IgD-negative memory B cell (primary cell): ENCODE measurements at regions not wholly inside any gene's neighbourhood (a gene's known extent, or its start where the extent isn't known, plus 50 kb on each side); places are given as distances from the start of the nearest gene placed in this dataset.
"Not testable (repeated sequence)": the region's sequence is repeated elsewhere in the genome, so short reads cannot be mapped to it uniquely, and the experiment has no call there.

Experiments
- H3K27ac Mint-ChIP-seq, 3 donors: one replicate each; pipeline ENCODE4 v1.8.0; 2020 to 2022; ENCODE audit warnings: mild to moderate bottlenecking in 3 of 3, mixed read lengths in 3 of 3, moderate library complexity in 1 of 3
- H3K27me3 Mint-ChIP-seq: one replicate; pipeline ENCODE4 v1.8.0; 2021; ENCODE audit warnings: mixed read lengths
- H3K36me3 Mint-ChIP-seq: one replicate; pipeline ENCODE4 v1.8.0; 2020; ENCODE audit warnings: mild to moderate bottlenecking, mixed read lengths
- H3K4me1 Mint-ChIP-seq, 3 donors: one replicate each; pipeline ENCODE4 v1.8.0; 2020 to 2022; ENCODE audit warnings: mixed read lengths in 3 of 3, mild to moderate bottlenecking in 1 of 3
- H3K4me3 Mint-ChIP-seq, 4 donors: one replicate each; pipeline ENCODE4 v1.8.0; 2020 to 2022; ENCODE audit warnings: mild to moderate bottlenecking in 4 of 4, mixed read lengths in 4 of 4, moderate library complexity in 3 of 4
- H3K9me3 Mint-ChIP-seq, 3 donors: one replicate each; pipeline ENCODE4 v1.8.0; 2020 to 2021; ENCODE audit warnings: mixed read lengths in 3 of 3, mild to moderate bottlenecking in 1 of 3

GRCh38 chr1:30010506-30011106, 712.8 kb downstream of the MATN1 start:
- Mint-ChIP-seq H3K9me3 (no peaks in the 10 kb centered on the region), H3K4me3 (peak overlapping the region in 1 of 4 donors; percentile 60), H3K27me3 (peaks cover 2% of the 10 kb centered on the region), H3K27ac (no peak overlapping the region), H3K4me1 (peaks cover 0 to 3% (median 0%) of the 10 kb centered on the region in 3 donors), H3K36me3 (no peaks in the 10 kb centered on the region)

GRCh38 chr1:30009720-30010119, 713.7 kb downstream of the MATN1 start:
- Mint-ChIP-seq H3K4me1 (peaks cover 0 to 3% (median 0%) of the 10 kb centered on the region in 3 donors), H3K27ac (no peak overlapping the region), H3K9me3 (no peaks in the 10 kb centered on the region), H3K4me3 (no peak overlapping the region), H3K27me3 (peaks cover 2% of the 10 kb centered on the region), H3K36me3 (no peaks in the 10 kb centered on the region)

- H3K4me3 Mint-ChIP-seq: no peak overlapping the region
- H3K4me1 Mint-ChIP-seq: peaks cover 0 to 3% (median 0%) of the 10 kb centered on the region in 3 donors
- H3K27me3 Mint-ChIP-seq: peaks cover 2% of the 10 kb centered on the region
- no peaks in the 10 kb centered on the region for H3K36me3 Mint-ChIP-seq
- no peaks in the 10 kb centered on the region for H3K9me3 Mint-ChIP-seq
- no peak overlapping the region for H3K27ac Mint-ChIP-seq
Measured at GRCh38 chr1:30008998-30009657, 714.3 kb downstream of the MATN1 start.

GRCh38 chr1:30008372-30008997, 714.9 kb downstream of the MATN1 start:
- peaks cover 0 to 3% (median 0%) of the 10 kb centered on the region in 3 donors for H3K4me1 Mint-ChIP-seq
- H3K4me3 Mint-ChIP-seq: no peak overlapping the region
- H3K27ac Mint-ChIP-seq: no peak overlapping the region
- peaks cover 1% of the 10 kb centered on the region for H3K36me3 Mint-ChIP-seq
- H3K27me3 Mint-ChIP-seq: peaks cover 2% of the 10 kb centered on the region
- H3K9me3 Mint-ChIP-seq: no peaks in the 10 kb centered on the region

GRCh38 chr1:30005972-30006619, 717.3 kb downstream of the MATN1 start:
- Mint-ChIP-seq H3K27ac (no peak overlapping the region), H3K27me3 (no peaks in the 10 kb centered on the region), H3K36me3 (peaks cover 1% of the 10 kb centered on the region), H3K4me3 (no peak overlapping the region), H3K9me3 (no peaks in the 10 kb centered on the region), H3K4me1 (peaks cover 0 to 6% (median 0%) of the 10 kb centered on the region in 3 donors)

GRCh38 chr1:30001732-30002039, 721.7 kb downstream of the MATN1 start:
- peaks cover 0 to 3% (median 0%) of the 10 kb centered on the region in 3 donors for H3K4me1 Mint-ChIP-seq
- peaks cover 1% of the 10 kb centered on the region for H3K36me3 Mint-ChIP-seq
- H3K9me3 Mint-ChIP-seq: no peaks in the 10 kb centered on the region
- H3K27ac Mint-ChIP-seq: peak overlapping the region in 1 of 3 donors; percentile 19
- no peaks in the 10 kb centered on the region for H3K27me3 Mint-ChIP-seq
- H3K4me3 Mint-ChIP-seq: no peak overlapping the region

GRCh38 chr1:30001011-30001731, 722.2 kb downstream of the MATN1 start:
- Mint-ChIP-seq H3K36me3 (peaks cover 1% of the 10 kb centered on the region), H3K9me3 (peaks cover 0 to 3% (median 2%) of the 10 kb centered on the region in 3 donors), H3K4me3 (no peak overlapping the region), H3K27ac (no peak overlapping the region), H3K27me3 (no peaks in the 10 kb centered on the region), H3K4me1 (peaks cover 0 to 3% (median 0%) of the 10 kb centered on the region in 3 donors)

GRCh38 chr1:30000266-30000665, 723.1 kb downstream of the MATN1 start:
- H3K36me3 Mint-ChIP-seq: peaks cover 1% of the 10 kb centered on the region
- H3K9me3 Mint-ChIP-seq: peaks cover 3 to 6% (median 3%) of the 10 kb centered on the region in 3 donors
- no peak overlapping the region for H3K4me3 Mint-ChIP-seq
- no peak overlapping the region for H3K27ac Mint-ChIP-seq
- peaks cover 0 to 3% (median 0%) of the 10 kb centered on the region in 3 donors for H3K4me1 Mint-ChIP-seq
- no peaks in the 10 kb centered on the region for H3K27me3 Mint-ChIP-seq

- Mint-ChIP-seq H3K4me3 (no peak overlapping the region), H3K27ac (no peak overlapping the region), H3K27me3 (peaks cover 1% of the 10 kb centered on the region), H3K9me3 (peaks cover 6 to 9% (median 8%) of the 10 kb centered on the region in 3 donors), H3K36me3 (peaks cover 1% of the 10 kb centered on the region), H3K4me1 (peaks cover 0 to 3% (median 0%) of the 10 kb centered on the region in 3 donors)
Measured at GRCh38 chr1:29999595-29999994, 723.8 kb downstream of the MATN1 start.

- no peak overlapping the region for H3K4me3 Mint-ChIP-seq
- H3K4me1 Mint-ChIP-seq: peaks cover 0 to 3% (median 0%) of the 10 kb centered on the region in 3 donors
- peaks cover 1% of the 10 kb centered on the region for H3K27me3 Mint-ChIP-seq
- peaks cover 1% of the 10 kb centered on the region for H3K36me3 Mint-ChIP-seq
- peak overlapping the region in 1 of 3 donors; percentile 90 for H3K27ac Mint-ChIP-seq
- H3K9me3 Mint-ChIP-seq: peaks cover 6 to 14% (median 11%) of the 10 kb centered on the region in 3 donors
Measured at GRCh38 chr1:29998686-29999085, 724.7 kb downstream of the MATN1 start.

GRCh38 chr1:29997818-29998217, 725.6 kb downstream of the MATN1 start:
- H3K9me3 Mint-ChIP-seq: peaks cover 11 to 23% (median 17%) of the 10 kb centered on the region in 3 donors
- H3K27ac Mint-ChIP-seq, H3K4me3 Mint-ChIP-seq, H3K36me3 Mint-ChIP-seq, H3K4me1 Mint-ChIP-seq, H3K27me3 Mint-ChIP-seq: not testable (repeated sequence)

GRCh38 chr1:29993950-29994349, 729.4 kb downstream of the MATN1 start:
- peaks cover 1% of the 10 kb centered on the region for H3K27me3 Mint-ChIP-seq
- no peak overlapping the region for H3K4me3 Mint-ChIP-seq
- no peaks in the 10 kb centered on the region for H3K4me1 Mint-ChIP-seq
- no peak overlapping the region for H3K27ac Mint-ChIP-seq
- peaks cover 11 to 27% (median 27%) of the 10 kb centered on the region in 3 donors for H3K9me3 Mint-ChIP-seq
- H3K36me3 Mint-ChIP-seq: no peaks in the 10 kb centered on the region

GRCh38 chr1:29991815-29992214, 731.6 kb downstream of the MATN1 start:
- Mint-ChIP-seq H3K9me3 (peaks cover 11 to 27% (median 27%) of the 10 kb centered on the region in 3 donors), H3K27ac (no peak overlapping the region), H3K4me3 (no peak overlapping the region), H3K4me1 (no peaks in the 10 kb centered on the region), H3K27me3 (peaks cover 1% of the 10 kb centered on the region), H3K36me3 (no peaks in the 10 kb centered on the region)

- Mint-ChIP-seq H3K4me3 (no peak overlapping the region), H3K9me3 (peaks cover 10 to 24% (median 23%) of the 10 kb centered on the region in 3 donors), H3K4me1 (no peaks in the 10 kb centered on the region), H3K36me3 (no peaks in the 10 kb centered on the region), H3K27me3 (peaks cover 1% of the 10 kb centered on the region), H3K27ac (no peak overlapping the region)
Measured at GRCh38 chr1:29991025-29991424, 732.4 kb downstream of the MATN1 start.

GRCh38 chr1:29990304-29990703, 733.1 kb downstream of the MATN1 start:
- Mint-ChIP-seq H3K4me3 (no peak overlapping the region), H3K27ac (no peak overlapping the region), H3K36me3 (no peaks in the 10 kb centered on the region), H3K4me1 (no peaks in the 10 kb centered on the region), H3K9me3 (peaks cover 8 to 24% (median 21%) of the 10 kb centered on the region in 3 donors), H3K27me3 (peaks cover 1% of the 10 kb centered on the region)
